ENCODE measurements at regions not wholly inside any gene's neighbourhood (a gene's known extent, or its start where the extent isn't known, plus 50 kb on each side); places are given as distances from the start of the nearest gene placed in this dataset.

GRCh38 chr12:16415155-16415554 lies 67.7 kb downstream of the MGST1 start:
- DNase-seq = no peak
- intact Hi-C loops (cut with micrococcal nuclease) = no loop called here
- no peak for ATAC-seq

DNA sequence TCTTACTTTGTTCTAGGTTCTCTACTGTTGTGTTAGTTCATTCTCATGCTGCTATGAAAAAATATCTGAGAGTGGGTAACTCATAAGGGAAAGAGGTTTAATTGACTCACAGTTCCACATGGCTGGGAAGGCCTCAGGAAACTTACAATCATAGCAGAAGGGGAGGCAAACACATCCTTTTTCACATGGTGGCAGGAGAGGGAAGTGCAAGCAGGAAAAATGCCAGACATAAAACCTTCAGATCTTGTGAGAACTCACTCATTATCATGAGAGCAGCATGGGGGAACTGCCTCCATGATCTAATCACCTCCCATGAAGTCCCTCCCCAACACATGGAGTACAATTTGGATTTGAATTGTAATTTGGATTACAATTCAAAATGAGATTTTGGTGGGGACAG lies 69.6 kb downstream of the MGST1 start:
- ATAC-seq = no peak
- intact Hi-C loops (cut with micrococcal nuclease) = no loop called here

GRCh38 chr12:16421806-16422205 lies 74.4 kb downstream of the MGST1 start:
- intact Hi-C loops (cut with micrococcal nuclease) = no loop called here
- ATAC-seq (no peak), DNase-seq (no peak)

More for the DNA sequence above, 69.6 kb downstream of the MGST1 start:
- no peak for DNase-seq

GRCh38 chr12:16424531-16424930 lies 77.1 kb downstream of the MGST1 start:
- intact Hi-C loops (cut with micrococcal nuclease) = no loop called here
- DNase-seq (no peak), ATAC-seq (no peak)

DNA sequence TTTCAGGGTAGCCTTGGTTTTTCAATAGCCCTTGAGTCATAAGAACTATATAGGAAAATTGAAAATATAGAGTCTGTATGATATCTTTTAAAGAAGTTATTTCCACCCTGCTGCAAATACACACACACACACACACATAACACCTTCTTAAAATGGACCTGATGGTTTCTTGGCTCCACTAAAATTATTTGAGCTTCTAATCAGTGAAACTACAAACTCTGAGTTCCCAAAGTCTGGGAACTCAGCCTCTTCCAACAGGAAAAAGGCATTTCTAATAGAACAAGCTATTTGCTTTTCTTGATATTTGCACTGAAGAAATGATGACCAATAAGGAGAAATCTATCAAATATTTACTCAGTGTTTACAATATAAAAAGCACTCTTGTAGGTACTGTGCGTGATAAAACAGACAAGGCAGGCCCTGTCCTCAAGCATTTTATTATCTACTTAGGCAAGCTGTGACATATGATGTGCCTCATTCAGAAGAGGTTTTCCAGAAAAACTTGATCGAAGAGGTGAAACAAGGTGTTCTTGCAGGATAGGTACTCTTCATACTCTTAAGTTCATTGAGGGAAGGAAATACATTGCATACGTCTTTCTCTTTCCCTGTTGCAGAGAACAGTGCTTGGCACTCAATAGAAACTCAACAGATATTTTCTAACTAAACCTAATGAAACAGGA lies 88.6 kb downstream of the MGST1 start:
- intact Hi-C loops (cut with micrococcal nuclease) = no loop called here
- no peak for ATAC-seq

GRCh38 chr12:16437281-16437816 lies 89.9 kb downstream of the MGST1 start:
- intact Hi-C loops (cut with micrococcal nuclease) = no loop called here
- no peak for DNase-seq
- ATAC-seq = no peak

More for the DNA sequence above, 88.6 kb downstream of the MGST1 start:
- DNase-seq = no peak

GRCh38 chr12:16437926-16438325 lies 90.5 kb downstream of the MGST1 start:
- intact Hi-C loops (cut with micrococcal nuclease) = no loop called here
- DNase-seq (no peak), ATAC-seq (no peak)

DNA sequence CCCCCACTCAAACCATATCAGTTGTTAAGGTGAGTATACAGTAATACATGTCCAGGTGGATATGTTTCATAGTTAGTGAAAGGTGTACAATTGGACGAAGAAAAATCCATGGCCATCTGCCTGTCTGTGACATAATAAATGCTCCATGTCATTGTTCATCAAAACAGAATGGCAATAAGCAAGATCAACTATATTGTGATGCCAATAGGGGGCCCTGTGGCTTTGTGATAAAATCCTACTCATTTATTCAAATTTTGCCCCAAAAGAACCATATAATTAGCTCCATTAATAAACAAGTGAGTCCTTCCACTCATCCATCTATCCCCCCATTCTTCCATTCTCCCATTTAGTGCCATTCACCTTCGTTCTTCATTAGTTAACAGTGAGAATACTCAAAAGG lies 102.0 kb downstream of the MGST1 start:
- intact Hi-C loops (cut with micrococcal nuclease) = no loop called here
- DNase-seq = no peak
- ATAC-seq = no peak

DNA sequence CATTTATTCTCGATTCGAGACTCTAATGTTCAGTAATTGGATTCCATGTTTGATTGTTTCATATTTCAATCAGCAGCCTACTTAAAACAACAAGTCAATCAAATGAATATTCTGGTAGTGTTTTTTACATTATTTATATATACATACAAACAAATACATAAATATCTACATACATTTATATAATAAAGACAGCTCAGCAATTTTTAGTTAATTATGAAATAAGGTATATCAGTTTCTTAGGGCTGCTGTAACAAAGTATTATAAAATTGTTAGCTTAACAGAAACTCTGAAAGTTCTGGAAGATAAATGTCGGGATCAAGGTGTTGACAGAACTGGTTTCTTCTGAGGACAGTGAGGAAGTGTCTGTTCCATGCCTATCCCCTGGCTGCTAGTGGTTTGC lies 105.9 kb downstream of the MGST1 start:
- intact Hi-C loops (cut with micrococcal nuclease) = no loop called here
- no peak for ATAC-seq
- DNase-seq = no peak

DNA sequence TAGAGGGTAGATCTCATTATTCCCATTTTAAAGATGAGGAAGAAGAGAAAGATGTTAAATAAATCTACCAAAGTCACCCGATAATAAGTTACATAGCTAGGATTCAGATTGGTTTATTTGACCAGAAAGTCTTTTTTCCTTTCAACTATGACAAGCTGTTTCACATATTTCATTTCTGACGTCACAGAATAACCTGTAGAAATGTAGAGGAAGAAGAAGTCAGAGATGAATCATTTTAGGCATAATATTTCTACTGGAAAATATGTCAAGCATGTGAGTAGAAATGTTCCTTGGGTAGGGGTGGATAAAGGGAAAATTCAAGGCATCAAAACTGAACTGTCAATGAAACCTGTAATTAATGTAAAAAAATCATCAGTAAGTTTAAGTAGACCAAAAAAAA lies 107.0 kb downstream of the MGST1 start:
- ATAC-seq (no peak), DNase-seq (no peak)
- intact Hi-C loops (cut with micrococcal nuclease) = no loop called here

DNA sequence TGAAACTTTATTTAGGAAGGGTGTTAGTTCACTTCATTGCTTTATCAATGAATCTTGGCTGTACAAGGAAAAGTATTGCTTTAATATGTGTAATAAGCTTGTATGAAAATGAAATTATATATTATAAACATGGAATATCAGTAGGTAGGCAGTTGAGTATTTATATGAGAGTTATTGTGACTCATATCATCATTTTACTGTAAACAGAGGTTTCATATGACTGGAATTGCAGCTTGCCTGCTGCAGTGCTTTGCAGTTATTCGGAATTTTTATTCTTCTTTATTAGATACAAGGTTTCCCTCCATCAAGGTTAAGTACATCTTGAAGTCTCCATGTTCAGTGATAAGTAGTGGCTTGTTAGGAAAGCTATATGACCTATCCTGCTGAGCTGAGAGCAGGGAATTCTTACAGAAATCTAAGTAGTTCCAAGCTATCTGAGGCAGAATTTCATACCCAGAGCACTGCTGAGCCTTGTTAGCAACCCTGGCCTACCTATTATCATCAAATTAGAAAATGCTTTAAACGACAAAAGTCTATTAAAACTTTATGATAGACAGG lies 111.2 kb downstream of the MGST1 start:
- intact Hi-C loops (cut with micrococcal nuclease) = no loop called here
- ATAC-seq = no peak
- no peak for DNase-seq

DNA sequence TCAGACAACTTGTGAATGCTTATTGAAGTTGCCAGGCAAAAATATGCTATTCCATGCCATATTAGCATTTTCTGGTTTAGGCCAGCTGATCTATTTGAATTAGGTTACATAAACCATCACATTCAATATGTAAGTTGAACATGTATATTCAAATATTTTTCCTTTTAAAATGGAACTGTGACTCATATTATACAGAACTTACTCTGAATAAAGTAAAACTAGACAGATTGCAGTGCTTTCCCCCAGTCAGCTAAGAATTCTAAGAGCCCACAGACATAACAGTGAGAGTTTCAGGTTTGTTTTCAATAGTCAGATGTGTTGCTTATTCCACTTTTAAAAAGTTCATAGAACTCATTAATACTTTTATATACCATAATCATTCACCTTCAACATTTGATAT lies 119.8 kb downstream of the MGST1 start:
- intact Hi-C loops (cut with micrococcal nuclease) = no loop called here
- no peak for ATAC-seq
- DNase-seq = no peak

- no peak for DNase-seq
- ATAC-seq = no peak
- intact Hi-C loops (cut with micrococcal nuclease) = no loop called here
Observed at GRCh38 chr12:16472631-16473030, 125.2 kb downstream of the MGST1 start.

DNA sequence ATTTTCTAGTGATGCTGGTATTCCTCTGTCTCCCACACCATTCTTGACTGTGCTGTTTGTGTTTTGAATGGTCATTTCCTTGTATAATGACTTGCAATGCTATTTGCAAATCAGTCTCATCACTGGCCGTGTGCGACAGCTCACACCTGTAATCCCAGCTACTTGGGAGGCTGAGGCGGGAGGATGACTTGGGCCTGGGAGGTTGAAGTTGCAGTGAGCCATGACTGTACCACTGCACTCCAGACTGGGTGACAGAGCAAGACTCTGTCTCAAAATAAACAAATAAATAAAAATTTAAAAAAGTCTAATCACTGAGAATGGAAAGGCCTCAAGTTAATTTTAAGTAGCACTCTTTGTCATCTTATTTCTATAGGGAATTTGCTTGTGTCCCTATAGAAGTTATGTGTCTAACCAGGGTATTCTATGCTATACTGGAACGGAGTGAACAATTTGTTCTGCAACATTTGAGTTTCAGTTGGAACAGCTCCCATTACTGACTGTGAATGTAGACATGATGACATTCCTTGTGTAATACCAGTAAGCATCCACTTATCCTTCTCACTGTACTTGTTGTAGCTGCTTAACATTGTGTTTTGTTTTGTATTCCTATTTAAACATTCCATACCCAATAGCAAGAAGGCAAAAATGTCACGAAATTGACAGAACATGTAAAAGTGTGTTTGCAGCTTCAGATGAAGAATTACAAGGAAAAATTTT lies 126.3 kb downstream of the MGST1 start:
- ATAC-seq (peak; percentile 28), DNase-seq (no peak)
- intact Hi-C loops (cut with micrococcal nuclease) = no loop called here

GRCh38 chr12:16474801-16475200 lies 127.4 kb downstream of the MGST1 start:
- peak; percentile 11 for ATAC-seq
- intact Hi-C loops (cut with micrococcal nuclease) = no loop called here
- no peak for DNase-seq

DNA sequence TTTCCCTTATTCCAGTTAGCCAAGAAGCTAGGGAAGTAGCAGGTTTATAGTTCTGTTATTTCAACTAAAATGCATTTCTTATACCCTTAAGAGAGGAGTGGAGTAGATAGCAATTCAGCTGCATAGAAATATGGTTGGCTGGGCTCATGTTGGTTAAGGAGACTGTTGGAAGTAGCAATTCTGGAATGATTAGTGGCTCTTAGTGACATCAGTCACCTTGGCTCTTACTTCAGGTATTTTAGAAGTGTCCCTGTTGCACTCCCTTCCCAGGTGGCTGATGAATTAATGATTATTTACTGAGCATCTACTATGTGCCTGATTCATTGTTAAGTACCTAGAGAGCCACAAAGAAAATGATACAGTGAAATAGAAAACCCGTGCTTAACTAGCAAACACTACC lies 128.1 kb downstream of the MGST1 start:
- intact Hi-C loops (cut with micrococcal nuclease) = no loop called here
- ATAC-seq = no peak
- no peak for DNase-seq

DNA sequence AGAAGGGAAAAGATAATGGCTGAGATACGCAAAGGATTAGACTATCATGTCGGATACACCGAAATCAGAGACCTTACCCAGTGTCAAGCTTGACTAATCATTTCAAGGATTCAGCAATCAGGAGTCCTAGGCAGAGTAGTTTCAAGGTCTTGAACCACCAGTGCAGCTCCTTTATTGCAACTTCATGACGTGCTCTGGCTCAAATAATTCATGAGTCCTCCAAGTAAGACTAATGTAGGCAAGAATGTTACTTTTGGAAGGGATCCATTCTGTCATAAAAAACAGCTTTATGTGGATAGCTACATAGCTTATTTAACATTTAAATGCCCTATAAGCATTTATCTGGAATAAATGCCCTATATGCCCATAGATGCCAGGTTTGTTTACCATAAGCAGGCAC lies 123.2 kb downstream of the LMO3 start:
- DNase-seq (no peak), ATAC-seq (no peak)
- intact Hi-C loops (cut with micrococcal nuclease) = no loop called here

- no peak for DNase-seq
- intact Hi-C loops (cut with micrococcal nuclease) = no loop called here
- ATAC-seq = no peak
Observed at GRCh38 chr12:16492240-16492639, 113.7 kb downstream of the LMO3 start.

GRCh38 chr12:16492820-16493797 lies 112.9 kb downstream of the LMO3 start:
- intact Hi-C loops (cut with micrococcal nuclease) = no loop called here
- ATAC-seq (no peak), DNase-seq (no peak)
